Stromal cell of bone marrow (primary cell): ENCODE measurements at regions not wholly inside any gene's neighbourhood (a gene's known extent, or its start where the extent isn't known, plus 50 kb on each side); places are given as distances from the start of the nearest gene placed in this dataset.
"Not testable (repeated sequence)": the region's sequence is repeated elsewhere in the genome, so short reads cannot be mapped to it uniquely, and the experiment has no call there.

ENCODE experiments used
- DNase-seq: peaks from one replicate; pipeline ENCODE4 v3.0.0-alpha.2; 2012; ENCODE audit warnings: low read depth

- no peak for DNase-seq
These were observed 918.8 kb downstream of the SLITRK1 start for GRCh38 chr13:82963226-82964099.

- no peak for DNase-seq
These were observed 919.9 kb downstream of the SLITRK1 start for GRCh38 chr13:82962397-82962796.

GRCh38 chr13:82961757-82962156 lies 920.5 kb downstream of the SLITRK1 start:
- DNase-seq = no peak

- DNase-seq = not testable (repeated sequence)
These were observed 929.9 kb downstream of the SLITRK1 start for GRCh38 chr13:82952336-82952735.

- no peak for DNase-seq
These were observed 934.6 kb downstream of the SLITRK1 start for GRCh38 chr13:82947683-82948082.

- DNase-seq = no peak
These were observed 935.1 kb downstream of the SLITRK1 start for GRCh38 chr13:82947191-82947621.

- DNase-seq = no peak
These were observed 943.6 kb downstream of the SLITRK1 start for GRCh38 chr13:82938644-82939043.

- DNase-seq = no peak
These were observed 948.3 kb downstream of the SLITRK1 start for GRCh38 chr13:82934000-82934399.

- DNase-seq = no peak
These were observed 957.2 kb downstream of the SLITRK1 start for GRCh38 chr13:82925114-82925513.

- DNase-seq = no peak
These were observed 964.3 kb downstream of the SLITRK1 start for GRCh38 chr13:82917984-82918383.

GRCh38 chr13:82912564-82912963 lies 969.7 kb downstream of the SLITRK1 start:
- no peak for DNase-seq

- no peak for DNase-seq
These were observed 977.2 kb downstream of the SLITRK1 start for GRCh38 chr13:82905071-82905470.

GRCh38 chr13:82900453-82900852 lies 981.8 kb downstream of the SLITRK1 start:
- DNase-seq = no peak

GRCh38 chr13:82898586-82898985 lies 983.7 kb downstream of the SLITRK1 start:
- DNase-seq = no peak

GRCh38 chr13:82879921-82880320 lies 1002.4 kb downstream of the SLITRK1 start:
- no peak for DNase-seq

- DNase-seq = no peak
These were observed 1003.7 kb downstream of the SLITRK1 start for GRCh38 chr13:82878536-82878935.

- DNase-seq = no peak
These were observed 1015.0 kb downstream of the SLITRK1 start for GRCh38 chr13:82867284-82867683.

- DNase-seq = no peak
These were observed 1031.6 kb downstream of the SLITRK1 start for GRCh38 chr13:82850644-82851043.

GRCh38 chr13:82848766-82849165 lies 1033.5 kb downstream of the SLITRK1 start:
- no peak for DNase-seq

GRCh38 chr13:82847595-82847994 lies 1034.7 kb downstream of the SLITRK1 start:
- DNase-seq = no peak

- peak; percentile 2 for DNase-seq
These were observed 1048.4 kb downstream of the SLITRK1 start for GRCh38 chr13:82833923-82834322.

- no peak for DNase-seq
These were observed 1053.2 kb downstream of the SLITRK1 start for GRCh38 chr13:82829040-82829439.

- DNase-seq = no peak
These were observed 1054.5 kb downstream of the SLITRK1 start for GRCh38 chr13:82827724-82828123.

GRCh38 chr13:82822935-82823334 lies 1059.3 kb downstream of the SLITRK1 start:
- no peak for DNase-seq
